Hepatocyte (in vitro differentiated cells): ENCODE measurements at regions not wholly inside any gene's neighbourhood (a gene's known extent, or its start where the extent isn't known, plus 50 kb on each side); places are given as distances from the start of the nearest gene placed in this dataset.

Experiments used
- DNase-seq: peaks from one replicate; pipeline ENCODE4 v3.0.0-alpha.2; 2016; ENCODE audit warnings: low spot score
- H2AFZ ChIP-seq: fragments of 200-600 bp; sonication (generic); 2 replicates; pipeline ENCODE4 v1.6.0; 2016; ENCODE audit warnings: antibody characterized with exemption, mild to moderate bottlenecking
- H3K27ac ChIP-seq: fragments of 200-600 bp; sonication (generic); 2 replicates; pipeline ENCODE4 v1.5.1; 2016; ENCODE audit warnings: mild to moderate bottlenecking
- H3K27me3 ChIP-seq: fragments of 200-600 bp; sonication (generic); 2 replicates; pipeline ENCODE4 v1.6.1; 2016
- H3K36me3 ChIP-seq: fragments of 200-600 bp; sonication (generic); replicated peaks from 2 replicates; pipeline ENCODE4 v1.5.1; 2016; ENCODE audit warnings: low read depth; ENCODE audit not compliant: insufficient read depth
- H3K4me1 ChIP-seq: fragments of 200-600 bp; sonication (generic); 2 replicates; pipeline ENCODE4 v1.5.1; 2016; ENCODE audit warnings: mild to moderate bottlenecking, moderate library complexity; ENCODE audit not compliant: insufficient read depth
- H3K4me2 ChIP-seq: fragments of 200-600 bp; sonication (generic); 2 replicates; pipeline ENCODE4 v1.6.0; 2016
- H3K4me3 ChIP-seq: fragments of 200-600 bp; sonication (generic); 2 replicates; pipeline ENCODE4 v1.5.1; 2016; ENCODE audit warnings: mild to moderate bottlenecking
- H3K79me2 ChIP-seq: fragments of 200-600 bp; sonication (generic); 2 replicates; pipeline ENCODE4 v1.6.0; 2017; ENCODE audit warnings: mild to moderate bottlenecking
- H3K9me2 ChIP-seq: fragments of 200-600 bp; sonication (generic); replicated peaks from 2 replicates; pipeline ENCODE4 v1.6.0; 2017; ENCODE audit warnings: mild to moderate bottlenecking; ENCODE audit not compliant: insufficient read depth
- H3K9me3 ChIP-seq: fragments of 200-600 bp; sonication (generic); 2 replicates; pipeline ENCODE4 v1.5.1; 2016; ENCODE audit warnings: low read depth, mild to moderate bottlenecking
- H4K20me1 ChIP-seq: fragments of 200-600 bp; sonication (generic); 2 replicates; pipeline ENCODE4 v1.6.0; 2016; ENCODE audit warnings: mild to moderate bottlenecking; ENCODE audit not compliant: insufficient read depth, poor library complexity, severe bottlenecking
- EZH2 ChIP-seq: fragments of 200-600 bp; sonication (generic); IDR thresholded peaks from 2 replicates; pipeline ENCODE4 v1.6.1; 2016; ENCODE audit warnings: antibody characterized with exemption, mild to moderate bottlenecking, borderline replicate concordance
- EZH2phosphoT487 ChIP-seq: fragments of 200-600 bp; sonication (generic); IDR thresholded peaks from one replicate; pipeline ENCODE4 v1.6.1; 2018; ENCODE audit warnings: antibody characterized with exemption, mild to moderate bottlenecking, low read depth, moderate library complexity; ENCODE audit not compliant: unreplicated experiment, severe bottlenecking
- WGBS: methylation state at CpG from one replicate; pipeline ENCODE4 v1.1.6; 2016; ENCODE audit warnings: low lambda C conversion rate; ENCODE audit errors: missing lambda C conversion rate; 5-methylcytosine and 5-hydroxymethylcytosine counted together
- TF ChIP-seq, protein P1 (sequence below): fragments of 200-600 bp; sonication (generic); IDR thresholded peaks from 2 replicates; pipeline ENCODE4 v1.5.1; 2016; ENCODE audit warnings: antibody characterized with exemption, mild to moderate bottlenecking; ENCODE audit not compliant: poor library complexity

DNA sequence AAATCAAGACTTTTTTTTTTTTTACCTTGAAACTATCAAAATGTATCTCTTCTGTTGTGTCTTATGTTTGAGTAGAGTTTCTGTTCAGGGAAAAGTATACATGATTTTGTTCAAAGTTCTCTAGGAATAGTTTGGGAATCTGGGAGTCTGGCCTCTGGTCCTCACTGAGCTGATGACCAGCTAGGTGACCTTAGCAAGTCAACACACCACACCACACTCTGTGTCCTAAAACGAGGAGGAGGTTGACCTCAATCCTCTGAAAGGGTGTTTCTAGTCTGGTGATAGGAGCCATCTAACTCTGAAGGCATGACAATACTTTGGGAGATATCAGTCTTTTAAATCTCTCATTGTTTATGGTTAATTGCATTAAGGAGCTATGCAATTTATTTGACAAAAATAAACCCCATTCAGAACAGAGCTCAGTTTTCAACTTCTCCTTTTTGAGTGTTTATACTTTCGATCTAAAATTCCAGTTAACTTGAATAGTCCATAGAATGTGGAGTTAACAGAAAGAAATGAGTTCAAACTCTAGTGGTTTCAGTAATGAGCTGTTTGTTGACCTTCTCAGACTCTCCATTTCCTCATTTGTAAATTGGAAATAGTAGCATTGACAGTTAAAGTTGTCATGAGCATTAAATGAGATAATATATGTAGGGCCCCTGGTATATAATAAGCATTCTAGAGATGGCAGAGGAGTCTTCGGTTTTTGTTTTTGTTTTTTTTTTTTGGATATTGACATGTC lies 112.2 kb upstream of the LRRN1 start:
- Histone ChIP-seq H3K9me3 (no peaks in the 10 kb centered on the region), H2AFZ (no peak overlapping the region), H3K79me2 (no peaks in the 10 kb centered on the region), H3K36me3 (no peaks in the 10 kb centered on the region), H3K4me3 (no peak overlapping the region), H3K9me2 (no peaks in the 10 kb centered on the region), H3K27me3 (no peaks in the 10 kb centered on the region), H4K20me1 (no peaks in the 10 kb centered on the region), H3K27ac (no peak overlapping the region), H3K4me2 (no peak overlapping the region), H3K4me1 (no peaks in the 10 kb centered on the region)
- TF ChIP-seq EZH2phosphoT487 (no peak), EZH2 (no peak)
- TF ChIP-seq, protein P1, sequence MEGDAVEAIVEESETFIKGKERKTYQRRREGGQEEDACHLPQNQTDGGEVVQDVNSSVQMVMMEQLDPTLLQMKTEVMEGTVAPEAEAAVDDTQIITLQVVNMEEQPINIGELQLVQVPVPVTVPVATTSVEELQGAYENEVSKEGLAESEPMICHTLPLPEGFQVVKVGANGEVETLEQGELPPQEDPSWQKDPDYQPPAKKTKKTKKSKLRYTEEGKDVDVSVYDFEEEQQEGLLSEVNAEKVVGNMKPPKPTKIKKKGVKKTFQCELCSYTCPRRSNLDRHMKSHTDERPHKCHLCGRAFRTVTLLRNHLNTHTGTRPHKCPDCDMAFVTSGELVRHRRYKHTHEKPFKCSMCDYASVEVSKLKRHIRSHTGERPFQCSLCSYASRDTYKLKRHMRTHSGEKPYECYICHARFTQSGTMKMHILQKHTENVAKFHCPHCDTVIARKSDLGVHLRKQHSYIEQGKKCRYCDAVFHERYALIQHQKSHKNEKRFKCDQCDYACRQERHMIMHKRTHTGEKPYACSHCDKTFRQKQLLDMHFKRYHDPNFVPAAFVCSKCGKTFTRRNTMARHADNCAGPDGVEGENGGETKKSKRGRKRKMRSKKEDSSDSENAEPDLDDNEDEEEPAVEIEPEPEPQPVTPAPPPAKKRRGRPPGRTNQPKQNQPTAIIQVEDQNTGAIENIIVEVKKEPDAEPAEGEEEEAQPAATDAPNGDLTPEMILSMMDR: no peak
- DNase-seq: no peak
- WGBS: 66% methylated on average over 3 of the region's 3 CpGs

- no peak for TF ChIP-seq EZH2
- TF ChIP-seq, protein P1: no peak
- no peak for TF ChIP-seq EZH2phosphoT487
- Histone ChIP-seq H2AFZ (no peak overlapping the region), H4K20me1 (no peaks in the 10 kb centered on the region), H3K36me3 (no peaks in the 10 kb centered on the region), H3K4me1 (no peaks in the 10 kb centered on the region), H3K79me2 (no peaks in the 10 kb centered on the region), H3K9me2 (no peaks in the 10 kb centered on the region), H3K4me3 (no peak overlapping the region), H3K9me3 (no peaks in the 10 kb centered on the region), H3K4me2 (no peak overlapping the region), H3K27me3 (no peaks in the 10 kb centered on the region), H3K27ac (no peak overlapping the region)
- DNase-seq: no peak
- WGBS: 57% methylated on average over 7 of the region's 7 CpGs
These were observed 113.5 kb upstream of the LRRN1 start for GRCh38 chr3:3685721-3686120.

DNA sequence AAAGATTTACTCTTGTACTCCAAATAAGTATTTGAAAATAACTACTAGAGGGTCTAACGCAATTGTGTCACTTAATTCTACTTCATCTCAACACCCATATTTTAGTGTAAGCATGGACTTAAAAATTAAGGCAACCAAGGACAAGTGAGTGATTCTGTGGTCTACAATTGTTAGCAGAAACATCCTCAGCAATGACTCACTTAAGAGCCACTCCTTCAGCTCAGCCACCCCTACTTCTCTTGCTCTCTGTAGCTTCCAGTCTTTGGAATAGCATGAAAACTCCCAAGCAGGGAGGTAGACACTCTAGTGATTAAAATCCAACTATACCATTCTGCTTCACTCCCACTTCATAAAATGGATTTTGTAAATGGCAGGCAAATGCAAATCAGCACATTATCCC lies 116.0 kb upstream of the LRRN1 start:
- no peaks in the 10 kb centered on the region for H3K79me2 ChIP-seq
- WGBS: 97% methylated on average over 1 of the region's 1 CpG
- H3K4me1 ChIP-seq: no peaks in the 10 kb centered on the region
- H3K9me3 ChIP-seq: no peaks in the 10 kb centered on the region
- no peaks in the 10 kb centered on the region for H3K36me3 ChIP-seq
- H3K27ac ChIP-seq: no peak overlapping the region
- no peaks in the 10 kb centered on the region for H4K20me1 ChIP-seq
- no peak overlapping the region for H3K4me3 ChIP-seq
- no peaks in the 10 kb centered on the region for H3K27me3 ChIP-seq
- H2AFZ ChIP-seq: no peak overlapping the region
- H3K4me2 ChIP-seq: no peak overlapping the region
- H3K9me2 ChIP-seq: no peaks in the 10 kb centered on the region
- DNase-seq: no peak
- TF ChIP-seq, protein P1: no peak
- TF ChIP-seq EZH2 (no peak), EZH2phosphoT487 (no peak)

- Histone ChIP-seq H3K36me3 (no peaks in the 10 kb centered on the region), H3K4me2 (no peak overlapping the region), H3K79me2 (no peaks in the 10 kb centered on the region), H3K4me3 (no peak overlapping the region), H3K27me3 (no peaks in the 10 kb centered on the region), H2AFZ (no peak overlapping the region), H4K20me1 (no peaks in the 10 kb centered on the region), H3K27ac (no peak overlapping the region), H3K9me2 (no peaks in the 10 kb centered on the region), H3K4me1 (no peaks in the 10 kb centered on the region), H3K9me3 (no peaks in the 10 kb centered on the region)
- TF ChIP-seq EZH2phosphoT487: no peak
- no peak for TF ChIP-seq EZH2
- TF ChIP-seq, protein P1: no peak
- DNase-seq: no peak
- 11% methylated on average over 1 of the region's 1 CpG for WGBS
These were observed 123.4 kb upstream of the LRRN1 start for GRCh38 chr3:3675801-3676200.
